ENCODE measurements at regions not wholly inside any gene's neighbourhood (a gene's known extent, or its start where the extent isn't known, plus 50 kb on each side); places are given as distances from the start of the nearest gene placed in this dataset.
"Not testable (repeated sequence)": the region's sequence is repeated elsewhere in the genome, so short reads cannot be mapped to it uniquely, and the experiment has no call there.

- not testable (repeated sequence) for TF ChIP-seq CTCF (IDR thresholded peaks at IDR 0.05; ENCODE audit: insufficient read depth, low read length); REST (IDR thresholded peaks at IDR 0.05; ENCODE audit: insufficient replicate concordance, low read depth)
Measured at GRCh38 chr12:56853392-56853978, 80.7 kb downstream of the SDR9C7 start.

Data from HL-60 (cell line).